CD4-positive, alpha-beta T cell treated with Interleukin-21 for 1 hour (primary cell): ENCODE measurements at regions not wholly inside any gene's neighbourhood (a gene's known extent, or its start where the extent isn't known, plus 50 kb on each side); places are given as distances from the start of the nearest gene placed in this dataset.

ENCODE experiments used
- DNase-seq: peaks from one replicate; pipeline ENCODE4 v3.0.0-alpha.2; 2020

DNA sequence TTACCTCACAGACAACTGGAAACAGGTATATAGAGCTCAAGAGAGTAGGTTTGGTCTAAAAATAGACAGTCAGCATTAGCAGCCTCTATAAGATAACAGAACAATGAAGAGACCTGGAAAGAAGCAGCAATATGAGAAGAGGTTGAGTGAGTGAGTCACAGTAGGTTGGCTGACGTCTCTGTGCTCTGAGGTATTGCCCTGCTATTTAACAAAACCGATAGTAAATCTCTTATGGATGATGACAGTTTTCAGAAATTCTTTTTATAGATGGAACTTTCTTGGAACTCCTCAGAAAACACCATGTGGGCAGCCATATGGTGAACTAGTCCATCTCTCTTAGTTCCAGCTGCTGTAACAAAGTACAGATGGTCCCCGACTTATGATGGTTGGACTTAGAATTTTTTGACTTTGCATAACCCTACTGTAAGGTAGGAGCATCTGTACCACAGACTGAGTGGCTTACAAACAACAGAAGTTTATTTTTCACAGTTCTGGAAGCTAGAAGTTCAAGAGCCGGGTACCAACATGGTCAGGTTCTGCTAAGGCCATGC is 123.5 kb downstream of the MBD2 start:
- no peak for DNase-seq

- DNase-seq, result no peak
These were observed 124.0 kb downstream of the MBD2 start for GRCh38 chr18:54100466-54100865.

DNA sequence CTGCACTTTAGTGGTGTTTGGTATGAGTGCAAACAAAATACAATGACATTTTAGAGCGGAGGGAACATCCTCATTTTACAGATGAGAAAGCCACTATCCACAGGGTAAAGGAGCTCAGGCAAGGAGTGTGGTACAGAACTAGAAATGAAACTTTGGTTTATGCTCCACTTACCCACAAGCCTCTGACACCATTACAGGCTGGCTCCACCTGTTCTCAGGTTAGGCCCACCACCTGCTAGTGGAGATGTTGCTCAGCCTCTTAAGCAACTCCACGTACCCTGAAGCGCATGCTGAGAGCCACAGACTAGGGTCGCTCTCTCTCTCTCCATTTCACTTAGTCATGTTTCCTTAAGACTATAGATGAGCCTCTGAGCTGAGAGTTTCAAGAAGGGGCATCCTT is 130.0 kb downstream of the MBD2 start:
- DNase-seq, result no peak

- no peak for DNase-seq
These were observed 133.6 kb downstream of the MBD2 start for GRCh38 chr18:54090856-54091255.

DNA sequence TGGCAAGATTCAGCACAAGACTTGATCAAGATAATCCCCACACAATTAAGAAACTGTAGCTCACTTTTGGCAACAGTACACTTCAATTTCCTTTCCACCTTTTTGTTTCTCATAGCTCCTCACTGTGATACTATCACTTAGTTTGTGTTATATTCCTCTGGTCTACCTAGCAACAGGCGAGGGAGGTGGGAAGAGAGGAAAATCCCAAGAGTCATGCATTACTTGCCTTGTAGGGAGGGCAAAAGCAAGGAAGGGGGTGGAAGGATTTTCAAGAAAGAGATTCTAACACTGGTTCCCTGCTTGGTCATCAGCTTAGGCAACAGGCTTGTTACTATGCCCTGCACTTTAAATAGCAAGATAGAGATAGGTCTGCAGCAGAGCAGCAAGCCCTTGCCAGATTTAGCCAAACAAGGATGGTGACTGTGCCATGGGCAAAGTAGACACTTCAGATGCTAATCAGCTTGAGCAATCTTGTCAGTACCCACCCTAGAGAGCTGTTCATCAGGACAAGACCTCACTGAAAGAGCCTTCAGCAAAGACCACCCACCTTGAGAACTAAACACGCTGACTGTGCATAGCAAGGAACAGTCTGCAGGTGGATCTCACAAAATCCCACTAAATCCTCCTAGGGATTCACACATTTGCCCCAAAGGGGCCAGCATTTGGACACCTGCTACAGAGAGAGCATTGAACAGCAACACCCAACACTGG is 134.6 kb downstream of the MBD2 start:
- DNase-seq, result no peak

DNA sequence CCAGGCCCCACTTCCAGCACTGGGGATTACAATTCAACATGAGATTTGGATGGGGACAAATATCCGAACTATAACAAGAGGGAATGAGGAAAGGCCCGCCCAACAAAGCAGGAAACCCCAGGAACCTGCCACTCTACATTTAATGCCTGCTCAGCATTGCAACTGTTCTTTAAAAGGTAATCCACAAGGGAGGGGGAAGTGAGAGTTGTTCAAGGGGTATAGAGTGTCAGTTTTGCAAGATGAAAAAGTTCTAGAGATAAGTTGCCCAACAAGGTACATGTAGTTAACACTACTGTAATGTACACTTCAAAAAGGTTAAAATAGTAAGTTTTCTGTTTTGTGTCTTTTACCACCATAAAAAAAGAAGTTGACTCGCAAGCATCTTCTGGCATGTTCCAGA is 137.6 kb downstream of the MBD2 start:
- no peak for DNase-seq

DNA sequence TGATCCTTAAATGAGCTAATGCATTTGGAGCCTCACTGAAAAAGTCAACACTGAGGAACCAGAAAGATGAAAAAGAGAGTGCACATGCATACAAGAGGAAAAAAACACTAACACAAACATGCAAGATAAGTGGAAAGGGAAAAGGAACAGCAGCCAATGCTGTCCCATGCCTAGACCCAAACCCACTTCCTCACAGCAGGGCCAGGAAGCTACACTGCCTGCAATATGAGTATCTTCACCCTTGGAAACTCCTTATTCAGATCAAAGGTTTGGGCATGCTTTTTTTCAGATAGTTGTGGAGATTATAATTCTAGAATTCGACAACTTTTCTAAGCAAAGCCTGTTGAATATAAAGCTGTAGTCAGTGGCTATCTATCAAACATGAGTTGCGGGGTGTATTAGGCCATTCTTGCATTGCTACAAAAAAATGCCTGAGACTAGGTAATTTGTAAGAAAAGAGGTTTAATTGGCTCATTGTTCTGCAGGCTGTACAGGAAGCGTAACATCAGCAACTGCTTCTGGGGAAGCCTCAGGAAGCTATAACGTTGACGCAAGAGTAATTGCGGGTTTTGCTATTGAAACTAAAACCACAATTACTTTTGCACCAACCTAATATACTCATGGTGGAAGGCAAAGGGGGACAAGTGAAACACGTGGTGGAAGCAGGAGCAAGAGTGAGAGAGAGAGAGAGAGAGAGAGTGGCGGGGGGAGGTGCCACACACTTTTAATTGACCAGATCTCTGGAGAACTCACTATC is 138.2 kb downstream of the MBD2 start:
- peak; percentile 33 for DNase-seq

GRCh38 chr18:54080858-54081257 is 143.6 kb downstream of the MBD2 start:
- no peak for DNase-seq

GRCh38 chr18:54076166-54076565 is 148.3 kb downstream of the MBD2 start:
- no peak for DNase-seq

DNA sequence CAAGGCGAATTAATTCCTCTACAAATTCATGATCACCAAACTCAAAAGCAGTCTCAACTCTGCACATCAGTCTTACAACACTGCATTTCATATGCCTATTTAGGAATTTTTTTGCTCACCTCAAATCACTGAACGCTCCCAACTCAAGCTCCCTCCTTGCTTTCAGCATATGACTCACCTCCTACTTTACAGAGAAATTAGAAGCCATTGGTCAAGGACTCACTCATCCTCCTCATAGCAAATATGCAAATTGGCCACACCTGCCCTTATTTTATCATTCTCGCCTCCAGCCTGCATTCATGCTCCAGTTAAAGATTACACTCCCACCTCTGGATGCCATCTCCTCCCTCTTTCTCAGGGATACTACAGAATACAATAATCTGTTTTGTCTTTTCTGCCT is 148.8 kb downstream of the MBD2 start:
- DNase-seq, result no peak

DNA sequence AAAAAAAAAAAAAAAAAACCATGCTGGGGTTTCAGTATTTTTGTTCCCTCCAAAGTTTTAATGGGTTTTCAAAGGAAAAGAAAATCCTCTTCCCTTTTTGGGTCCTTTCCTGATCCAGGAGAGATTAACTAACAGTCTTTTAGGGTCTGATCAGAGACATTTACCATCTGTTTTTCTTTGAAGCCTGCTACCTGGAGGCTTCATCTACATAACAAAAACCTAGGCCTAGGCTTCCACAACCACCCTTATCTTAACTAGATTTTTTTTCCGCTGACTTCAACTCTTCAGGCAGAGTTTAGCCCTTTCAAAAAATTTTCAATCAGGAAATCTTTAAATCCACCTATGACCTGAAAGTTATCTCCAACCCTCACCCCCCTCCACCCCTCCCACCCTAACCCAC is 154.7 kb downstream of the MBD2 start:
- no peak for DNase-seq

DNA sequence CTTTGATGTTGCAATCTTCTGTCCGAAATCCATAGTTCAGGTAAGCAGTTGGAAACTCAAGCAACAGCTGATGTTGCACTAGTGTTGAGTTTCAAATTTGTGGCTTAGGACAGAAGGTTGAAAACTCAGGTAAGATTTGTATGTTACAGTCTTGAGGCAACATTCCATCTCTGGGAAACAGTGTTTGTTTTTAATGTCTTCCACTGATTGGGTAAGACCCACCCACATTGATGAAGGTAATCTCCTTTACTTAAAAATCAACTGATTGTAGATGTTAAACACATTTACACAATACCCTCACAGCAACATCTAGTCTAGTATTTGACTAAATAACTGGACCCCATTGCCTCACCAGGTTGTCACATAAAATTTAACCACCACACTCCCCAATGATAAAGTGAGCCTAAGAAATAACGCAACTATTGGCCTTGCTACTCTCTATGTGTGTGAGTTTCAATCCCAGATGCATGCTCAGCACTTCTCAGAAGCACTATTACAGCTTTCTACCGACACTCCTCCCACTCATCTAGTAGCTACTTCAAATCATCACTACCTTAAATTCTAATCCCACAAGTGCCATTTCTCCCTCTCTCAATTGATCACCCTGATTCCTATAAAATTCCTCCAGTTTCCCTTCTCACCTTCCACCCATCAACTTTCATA is 164.0 kb downstream of the MBD2 start:
- no peak for DNase-seq

DNA sequence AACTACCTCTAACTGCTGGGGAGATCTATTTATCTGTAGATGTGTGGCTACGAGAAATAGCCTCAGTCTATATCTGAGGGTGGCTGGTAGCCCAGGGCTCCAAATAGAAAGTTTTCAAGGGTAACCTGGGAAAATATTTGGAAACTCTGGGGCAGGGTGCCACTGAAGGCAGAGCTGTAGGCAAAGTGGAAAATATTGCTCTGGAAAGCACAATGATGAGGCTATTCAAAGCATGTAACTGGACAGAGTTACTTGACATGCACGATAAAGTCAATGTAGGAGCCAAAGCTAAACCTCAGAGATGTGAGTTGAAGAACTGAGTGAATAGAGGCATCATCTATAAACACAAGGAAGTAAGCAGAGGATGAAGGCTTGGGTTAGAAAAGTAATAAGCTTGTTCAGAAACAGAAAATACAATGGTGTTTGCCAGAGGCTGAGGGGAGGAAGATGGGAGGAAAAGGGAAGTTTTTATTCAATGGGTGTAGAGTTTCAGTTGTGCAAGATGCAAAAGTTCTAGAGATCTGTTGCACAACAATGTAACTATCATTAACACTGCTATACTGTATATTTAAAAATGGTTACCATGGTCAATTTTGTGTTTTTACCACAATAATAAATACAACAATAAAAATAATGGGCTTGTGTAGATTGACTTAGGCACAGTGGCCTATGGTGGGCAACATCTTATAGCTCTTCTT is 171.6 kb downstream of the MBD2 start:
- no peak for DNase-seq

- no peak for DNase-seq
These were observed 172.2 kb downstream of the MBD2 start for GRCh38 chr18:54052259-54052658.

- no peak for DNase-seq
These were observed 180.8 kb downstream of the MBD2 start for GRCh38 chr18:54043484-54044251.

GRCh38 chr18:54035927-54036326 is 188.5 kb downstream of the MBD2 start:
- DNase-seq, result no peak

DNA sequence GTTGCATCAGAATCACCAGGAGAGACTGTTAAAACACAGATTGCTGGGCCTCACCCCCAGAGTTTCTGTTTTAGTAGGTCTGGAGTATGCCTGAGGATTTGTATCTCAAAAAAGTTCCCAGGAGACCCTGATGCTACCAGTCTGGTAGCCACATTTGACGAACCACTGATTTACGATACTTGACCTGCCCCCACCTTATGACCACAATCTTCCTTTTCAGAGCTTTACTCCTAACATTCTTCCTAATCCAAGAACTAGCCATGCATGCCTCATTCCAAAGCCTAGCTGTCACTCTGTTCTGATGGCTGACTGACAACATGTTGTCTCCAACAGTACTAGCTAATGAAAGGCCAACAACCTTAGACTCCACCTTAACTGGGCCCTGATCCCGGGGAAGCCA is 191.4 kb downstream of the MBD2 start:
- DNase-seq, result no peak

DNA sequence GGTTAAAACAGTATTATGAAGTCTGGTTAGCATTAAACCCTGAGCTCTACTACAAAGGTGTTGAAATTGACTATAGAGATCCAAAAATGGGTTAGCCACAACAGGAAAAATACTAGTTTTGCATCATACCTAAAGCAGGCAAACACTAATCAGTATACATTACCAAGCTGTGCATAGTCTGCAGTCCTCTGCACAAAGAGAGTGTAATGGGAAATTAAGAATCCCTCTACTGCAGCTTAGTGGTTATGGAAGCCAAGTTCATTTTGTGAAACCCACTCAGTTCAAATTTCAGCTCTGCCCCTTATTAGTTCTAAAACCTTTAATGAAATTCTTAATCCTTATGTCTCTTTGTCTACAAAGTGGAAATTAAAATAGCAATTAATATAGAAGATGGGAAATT is 192.1 kb downstream of the MBD2 start:
- DNase-seq, result no peak

GRCh38 chr18:54031243-54031642 is 193.2 kb downstream of the MBD2 start:
- DNase-seq, result no peak

DNA sequence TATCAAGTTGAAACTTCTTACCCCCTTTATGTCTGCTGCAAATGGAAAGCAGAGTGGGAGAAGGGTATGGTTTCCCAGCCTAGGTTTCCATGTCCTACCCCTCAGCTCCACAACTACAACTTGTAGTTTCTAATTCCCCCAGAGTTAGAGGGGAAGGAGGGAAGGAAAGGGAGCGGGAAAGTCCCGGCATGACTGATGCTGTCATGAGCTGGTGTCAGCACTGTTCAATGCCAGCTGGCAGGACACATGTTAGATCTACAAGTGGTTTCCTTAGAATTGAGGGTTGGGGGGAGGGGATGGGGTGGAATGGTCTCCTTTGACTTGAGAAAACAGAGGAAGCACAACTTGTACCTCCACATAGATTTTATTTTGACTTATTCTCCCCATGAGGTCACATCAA is 194.0 kb downstream of the MBD2 start:
- no peak for DNase-seq

- DNase-seq, result no peak
These were observed 201.0 kb downstream of the MBD2 start for GRCh38 chr18:54023471-54023870.

DNA sequence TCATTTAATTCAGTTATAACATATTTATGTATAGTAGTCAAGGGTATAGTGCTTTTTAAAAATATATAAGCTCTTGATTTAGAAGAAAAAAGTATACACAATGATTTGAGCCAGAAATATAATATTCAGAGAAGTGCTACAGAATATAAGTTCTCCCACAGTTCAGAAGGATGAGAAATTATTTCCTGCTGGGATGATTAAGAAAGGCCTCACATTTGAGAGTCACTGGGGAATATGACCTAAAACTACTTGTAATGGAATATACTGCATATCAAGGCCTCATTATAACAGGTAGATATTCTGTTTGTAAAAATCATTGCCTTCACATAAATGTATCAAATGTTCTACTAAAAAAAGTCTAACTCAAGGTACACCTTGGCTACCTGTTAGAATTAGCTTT is 203.5 kb downstream of the MBD2 start:
- DNase-seq, result no peak
